ENCODE measurements at regions not wholly inside any gene's neighbourhood (a gene's known extent, or its start where the extent isn't known, plus 50 kb on each side); places are given as distances from the start of the nearest gene placed in this dataset.

DNA sequence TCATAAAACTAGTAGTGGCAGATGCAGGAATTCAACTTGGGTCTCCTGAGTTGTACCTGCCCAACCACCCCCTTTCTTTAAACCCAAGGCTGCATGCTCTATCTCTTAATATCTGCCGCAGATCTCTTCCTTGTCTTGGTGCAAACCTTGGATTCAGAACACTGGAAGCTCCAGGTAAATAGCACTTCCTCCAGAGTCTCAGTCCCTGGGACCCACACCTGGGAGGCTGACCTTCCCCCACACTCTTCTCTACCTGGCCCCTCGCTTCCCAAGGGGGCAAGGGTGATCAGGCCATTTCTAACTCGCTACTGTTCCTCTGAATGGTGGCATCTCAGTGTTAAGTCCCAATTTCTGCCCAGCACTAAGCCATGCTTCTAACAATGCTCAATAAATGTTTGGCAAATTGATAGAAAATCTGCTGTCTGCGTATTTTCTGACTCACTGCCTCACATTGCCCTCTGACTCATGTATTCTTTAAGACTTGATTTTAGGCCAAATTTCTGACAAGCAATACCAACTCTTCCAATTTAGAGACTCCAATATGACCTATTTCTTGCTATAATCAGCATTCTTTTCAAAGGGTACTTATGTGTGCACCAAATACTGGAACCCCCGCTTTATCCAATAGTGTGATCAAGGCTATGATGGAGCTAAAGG, 68.0 kb upstream of the PPP1R3C start:
- TF ChIP-seq ZNF274 (IDR thresholded peaks at IDR 0.05; ENCODE audit: low read depth, low read length) = no peak
- TF ChIP-seq SUZ12 (IDR thresholded peaks at IDR 0.05; ENCODE audit: extremely low read depth, insufficient read depth, insufficient read length) = no peak
- no peak for TF ChIP-seq YY1 (IDR thresholded peaks at IDR 0.05; ENCODE audit: insufficient read depth, insufficient read length)

Measured in NT2/D1 (cell line).